Neutrophil (primary cell): ENCODE measurements at regions not wholly inside any gene's neighbourhood (a gene's known extent, or its start where the extent isn't known, plus 50 kb on each side); places are given as distances from the start of the nearest gene placed in this dataset.
A peak's percentile ranks its signal among the peaks of the same experiment; 100 is the strongest.

Experiments used
- H3K27ac ChIP-seq: fragments of 200-600 bp; sonication (generic); 2 replicates; pipeline ENCODE4 v1.5.1; 2016; ENCODE audit warnings: mild to moderate bottlenecking, moderate library complexity
- H3K27me3 ChIP-seq: fragments of 200-600 bp; sonication (generic); 2 replicates; pipeline ENCODE4 v1.6.0; 2016; ENCODE audit warnings: mild to moderate bottlenecking
- H3K36me3 ChIP-seq: fragments of 200-600 bp; sonication (generic); 2 replicates; pipeline ENCODE4 v1.5.1; 2017
- H3K4me1 ChIP-seq, 2 experiments: fragments of 200-600 bp in 1 of 2; sonication (generic) in 1 of 2; 1 replicate in 1 of 2; 2 replicates in 1 of 2; pipeline versions ENCODE4 v1.5.1 to v1.6.1; 2013 to 2016; ENCODE audit warnings: low read depth in 1 of 2, low read length in 1 of 2, mild to moderate bottlenecking in 1 of 2, moderate library complexity in 1 of 2; ENCODE audit not compliant: control insufficient read depth in 1 of 2, insufficient read depth in 1 of 2
- H3K4me3 ChIP-seq, 2 experiments: fragments of 200-600 bp in 1 of 2; sonication (generic) in 1 of 2; 1 replicate in 1 of 2; 2 replicates in 1 of 2; pipeline ENCODE4 v1.5.1; 2013 to 2016; ENCODE audit warnings: low read depth in 1 of 2, low read length in 1 of 2, mild to moderate bottlenecking in 1 of 2, moderate library complexity in 1 of 2
- H3K9me3 ChIP-seq: fragments of 200-600 bp; sonication (generic); 2 replicates; pipeline ENCODE4 v1.5.1; 2016
- CTCF ChIP-seq: fragments of 200-600 bp; sonication (generic); IDR thresholded peaks from 2 replicates; pipeline ENCODE4 v1.5.1; 2016; ENCODE audit warnings: antibody characterized with exemption

- Histone ChIP-seq H3K27me3 (no peaks in the 10 kb centered on the region), H3K27ac (peak overlapping the region; percentile 82), H3K4me3 (no peak overlapping the region), H3K9me3 (no peaks in the 10 kb centered on the region), H3K36me3 (no peaks in the 10 kb centered on the region), H3K4me1 (peaks cover 6 to 11% of the 10 kb centered on the region in 2 experiments)
- no peak for TF ChIP-seq CTCF
These were observed 151.7 kb upstream of the ZNF648 start for GRCh38 chr1:182213163-182213562.

GRCh38 chr1:182211386-182211785 is 149.9 kb upstream of the ZNF648 start:
- no peaks in the 10 kb centered on the region for H3K9me3 ChIP-seq
- no peak for TF ChIP-seq CTCF
- H3K4me3 ChIP-seq = no peak overlapping the region
- H3K36me3 ChIP-seq = no peaks in the 10 kb centered on the region
- no peaks in the 10 kb centered on the region for H3K27me3 ChIP-seq
- H3K27ac ChIP-seq = no peak overlapping the region
- peaks cover 6 to 11% of the 10 kb centered on the region in 2 experiments for H3K4me1 ChIP-seq

- H3K9me3 ChIP-seq = no peaks in the 10 kb centered on the region
These were observed 148.9 kb upstream of the ZNF648 start for GRCh38 chr1:182210417-182210816.

GRCh38 chr1:182207300-182207699 is 145.8 kb upstream of the ZNF648 start:
- no peak for TF ChIP-seq CTCF
- Histone ChIP-seq H3K9me3 (no peaks in the 10 kb centered on the region), H3K27me3 (no peaks in the 10 kb centered on the region), H3K4me1 (peaks cover 7 to 12% of the 10 kb centered on the region in 2 experiments), H3K27ac (no peak overlapping the region), H3K36me3 (no peaks in the 10 kb centered on the region), H3K4me3 (no peak overlapping the region)

More at GRCh38 chr1:182210417-182210816, 148.9 kb upstream of the ZNF648 start:
- H3K27ac ChIP-seq = no peak overlapping the region
- no peaks in the 10 kb centered on the region for H3K36me3 ChIP-seq
- peaks cover 11 to 18% of the 10 kb centered on the region in 2 experiments for H3K4me1 ChIP-seq
- H3K27me3 ChIP-seq = no peaks in the 10 kb centered on the region
- TF ChIP-seq CTCF = no peak
- no peak overlapping the region for H3K4me3 ChIP-seq

GRCh38 chr1:182206626-182207239 is 145.2 kb upstream of the ZNF648 start:
- H3K36me3 ChIP-seq = no peaks in the 10 kb centered on the region
- H3K27ac ChIP-seq = no peak overlapping the region
- H3K27me3 ChIP-seq = no peaks in the 10 kb centered on the region
- no peak for TF ChIP-seq CTCF
- H3K4me1 ChIP-seq = peaks cover 7 to 12% of the 10 kb centered on the region in 2 experiments
- no peaks in the 10 kb centered on the region for H3K9me3 ChIP-seq
- H3K4me3 ChIP-seq = no peak overlapping the region
